ENCODE measurements at regions not wholly inside any gene's neighbourhood (a gene's known extent, or its start where the extent isn't known, plus 50 kb on each side); places are given as distances from the start of the nearest gene placed in this dataset.

- TF ChIP-seq, protein P1, sequence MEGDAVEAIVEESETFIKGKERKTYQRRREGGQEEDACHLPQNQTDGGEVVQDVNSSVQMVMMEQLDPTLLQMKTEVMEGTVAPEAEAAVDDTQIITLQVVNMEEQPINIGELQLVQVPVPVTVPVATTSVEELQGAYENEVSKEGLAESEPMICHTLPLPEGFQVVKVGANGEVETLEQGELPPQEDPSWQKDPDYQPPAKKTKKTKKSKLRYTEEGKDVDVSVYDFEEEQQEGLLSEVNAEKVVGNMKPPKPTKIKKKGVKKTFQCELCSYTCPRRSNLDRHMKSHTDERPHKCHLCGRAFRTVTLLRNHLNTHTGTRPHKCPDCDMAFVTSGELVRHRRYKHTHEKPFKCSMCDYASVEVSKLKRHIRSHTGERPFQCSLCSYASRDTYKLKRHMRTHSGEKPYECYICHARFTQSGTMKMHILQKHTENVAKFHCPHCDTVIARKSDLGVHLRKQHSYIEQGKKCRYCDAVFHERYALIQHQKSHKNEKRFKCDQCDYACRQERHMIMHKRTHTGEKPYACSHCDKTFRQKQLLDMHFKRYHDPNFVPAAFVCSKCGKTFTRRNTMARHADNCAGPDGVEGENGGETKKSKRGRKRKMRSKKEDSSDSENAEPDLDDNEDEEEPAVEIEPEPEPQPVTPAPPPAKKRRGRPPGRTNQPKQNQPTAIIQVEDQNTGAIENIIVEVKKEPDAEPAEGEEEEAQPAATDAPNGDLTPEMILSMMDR (IDR thresholded peaks at IDR 0.05), result no peak
- TF ChIP-seq POLR2A (IDR thresholded peaks at IDR 0.05), result no peak
Observed at GRCh38 chr2:34188464-34189303, 589.6 kb upstream of the FAM98A start.

Measured in right lobe of liver (tissue), 4 donors.